Thoracic aorta (tissue), 2 donors: ENCODE measurements at regions not wholly inside any gene's neighbourhood (a gene's known extent, or its start where the extent isn't known, plus 50 kb on each side); places are given as distances from the start of the nearest gene placed in this dataset.

Experiments
- ATAC-seq: fragments of 150-250 bp; one replicate; pipeline ENCODE4 v1.8.0; 2017; ENCODE audit warnings: low read depth; ENCODE audit not compliant: insufficient number of reproducible peaks, low FRiP score
- DNase-seq: peaks from one replicate; pipeline ENCODE4 v3.0.0-alpha.2; 2020; ENCODE audit warnings: low spot score
- H3K27ac ChIP-seq, 2 donors: fragments of 200-600 bp; sonication (generic); 1 replicate in 1 of 2; 2 replicates in 1 of 2; pipeline ENCODE4 v1.5.1; 2016; ENCODE audit warnings: mild to moderate bottlenecking in 2 of 2, moderate library complexity in 2 of 2
- H3K27me3 ChIP-seq: fragments of 200-600 bp; sonication (generic); replicated peaks from 2 replicates; pipeline ENCODE4 v1.6.0; 2016; ENCODE audit warnings: mild to moderate bottlenecking; ENCODE audit not compliant: insufficient read depth
- H3K36me3 ChIP-seq: fragments of 200-600 bp; sonication (generic); one replicate; pipeline ENCODE4 v1.5.1; 2016
- H3K4me1 ChIP-seq, 2 donors: fragments of 200-600 bp; sonication (generic); 1 replicate in 1 of 2; 2 replicates in 1 of 2; pipeline versions ENCODE4 v1.5.1 to v1.6.0; 2016; ENCODE audit warnings: low read depth in 2 of 2, mild to moderate bottlenecking in 1 of 2; ENCODE audit not compliant: control insufficient read depth in 1 of 2
- H3K4me3 ChIP-seq: fragments of 200-600 bp; sonication (generic); 2 replicates; pipeline ENCODE4 v1.5.1; 2016; ENCODE audit warnings: mild to moderate bottlenecking
- H3K9me3 ChIP-seq: fragments of 200-600 bp; sonication (generic); 2 replicates; pipeline ENCODE4 v1.5.1; 2016
- TF ChIP-seq, protein P1 (sequence below): fragments of 200-600 bp; sonication (generic); IDR thresholded peaks from one replicate; pipeline ENCODE4 v1.5.1; 2019; ENCODE audit warnings: antibody characterized with exemption

DNA sequence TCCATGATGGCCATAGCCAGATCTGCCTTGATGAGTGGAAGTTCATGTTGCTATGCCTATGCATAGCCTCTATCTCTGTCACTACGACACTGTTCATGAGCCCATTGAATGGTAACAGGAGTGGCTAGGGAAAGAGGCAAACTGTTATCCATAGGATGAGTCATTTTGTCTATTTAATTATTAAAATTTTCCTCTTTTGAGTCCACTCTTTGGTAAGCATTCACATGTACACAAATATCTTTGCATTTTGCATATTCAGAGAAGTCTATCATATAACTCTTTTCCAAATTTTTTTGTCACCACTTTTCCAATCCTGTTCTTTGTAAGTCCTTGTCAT is 364.4 kb downstream of the KCNJ3 start:
- TF ChIP-seq, protein P1, sequence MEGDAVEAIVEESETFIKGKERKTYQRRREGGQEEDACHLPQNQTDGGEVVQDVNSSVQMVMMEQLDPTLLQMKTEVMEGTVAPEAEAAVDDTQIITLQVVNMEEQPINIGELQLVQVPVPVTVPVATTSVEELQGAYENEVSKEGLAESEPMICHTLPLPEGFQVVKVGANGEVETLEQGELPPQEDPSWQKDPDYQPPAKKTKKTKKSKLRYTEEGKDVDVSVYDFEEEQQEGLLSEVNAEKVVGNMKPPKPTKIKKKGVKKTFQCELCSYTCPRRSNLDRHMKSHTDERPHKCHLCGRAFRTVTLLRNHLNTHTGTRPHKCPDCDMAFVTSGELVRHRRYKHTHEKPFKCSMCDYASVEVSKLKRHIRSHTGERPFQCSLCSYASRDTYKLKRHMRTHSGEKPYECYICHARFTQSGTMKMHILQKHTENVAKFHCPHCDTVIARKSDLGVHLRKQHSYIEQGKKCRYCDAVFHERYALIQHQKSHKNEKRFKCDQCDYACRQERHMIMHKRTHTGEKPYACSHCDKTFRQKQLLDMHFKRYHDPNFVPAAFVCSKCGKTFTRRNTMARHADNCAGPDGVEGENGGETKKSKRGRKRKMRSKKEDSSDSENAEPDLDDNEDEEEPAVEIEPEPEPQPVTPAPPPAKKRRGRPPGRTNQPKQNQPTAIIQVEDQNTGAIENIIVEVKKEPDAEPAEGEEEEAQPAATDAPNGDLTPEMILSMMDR: no peak
- H3K27me3 ChIP-seq: no peaks in the 10 kb centered on the region
- H3K4me1 ChIP-seq: no peaks in the 10 kb centered on the region
- ATAC-seq: no peak
- H3K36me3 ChIP-seq: no peaks in the 10 kb centered on the region
- no peak overlapping the region for H3K27ac ChIP-seq
- H3K9me3 ChIP-seq: no peaks in the 10 kb centered on the region
- H3K4me3 ChIP-seq: no peak overlapping the region
- no peak for DNase-seq

DNA sequence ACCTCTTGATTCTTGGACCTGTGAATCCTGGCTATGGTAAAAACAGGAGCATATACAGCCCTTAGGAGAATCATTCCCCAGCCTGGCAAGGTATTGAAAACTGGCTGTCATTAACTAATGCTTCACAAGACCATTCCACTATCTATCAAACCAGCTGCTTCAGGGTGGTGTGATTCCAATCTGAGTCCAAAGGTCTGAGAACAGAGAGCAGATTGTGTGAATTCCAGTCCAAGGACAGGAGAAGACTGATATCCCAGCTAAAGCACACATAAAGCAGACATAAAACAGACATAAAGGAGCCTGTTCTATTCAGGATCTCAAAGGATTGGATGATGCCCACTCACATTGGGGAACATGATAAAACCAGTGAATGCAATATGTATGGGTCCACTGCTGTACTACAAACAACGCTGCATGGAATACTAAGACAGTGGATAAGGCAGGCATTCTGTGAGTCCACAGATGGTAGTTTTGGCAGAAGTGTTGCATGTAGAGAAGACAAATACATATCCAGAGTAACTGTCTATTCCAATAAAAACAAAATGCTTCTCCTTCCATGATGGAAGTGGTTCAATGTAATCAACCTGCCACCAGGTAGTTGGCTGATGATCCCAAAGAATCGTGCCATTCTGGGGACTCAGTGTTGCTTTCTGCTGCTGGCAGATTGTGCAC is 363.9 kb downstream of the KCNJ3 start:
- TF ChIP-seq, protein P1: no peak
- Histone ChIP-seq H3K9me3 (no peaks in the 10 kb centered on the region), H3K27ac (no peak overlapping the region), H3K4me3 (no peak overlapping the region), H3K27me3 (no peaks in the 10 kb centered on the region), H3K4me1 (no peaks in the 10 kb centered on the region), H3K36me3 (no peaks in the 10 kb centered on the region)
- DNase-seq: no peak
- no peak for ATAC-seq

DNA sequence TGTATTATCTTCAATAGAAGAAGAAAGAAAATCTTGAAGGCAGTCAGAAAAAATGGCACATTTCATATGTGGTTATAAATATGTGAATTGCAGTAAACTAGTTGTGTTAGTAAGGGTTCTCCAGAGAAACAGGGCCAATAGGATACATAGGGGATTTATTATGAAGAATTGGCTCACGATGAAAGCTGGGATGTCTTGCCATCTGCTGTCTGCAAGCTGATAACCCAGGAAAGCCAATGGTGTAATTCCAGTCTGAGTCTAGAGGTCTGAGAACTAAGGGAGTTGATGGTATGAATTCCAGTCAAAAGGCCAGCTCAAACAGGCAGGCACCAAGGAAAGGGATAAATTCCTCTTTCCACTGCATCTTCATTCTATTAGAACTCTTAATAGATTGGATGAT is 362.4 kb downstream of the KCNJ3 start:
- H3K9me3 ChIP-seq: no peaks in the 10 kb centered on the region
- H3K27me3 ChIP-seq: no peaks in the 10 kb centered on the region
- H3K4me1 ChIP-seq: no peaks in the 10 kb centered on the region
- H3K27ac ChIP-seq: no peak overlapping the region
- DNase-seq: no peak
- ATAC-seq: no peak
- TF ChIP-seq, protein P1: no peak
- no peak overlapping the region for H3K4me3 ChIP-seq
- no peaks in the 10 kb centered on the region for H3K36me3 ChIP-seq

DNA sequence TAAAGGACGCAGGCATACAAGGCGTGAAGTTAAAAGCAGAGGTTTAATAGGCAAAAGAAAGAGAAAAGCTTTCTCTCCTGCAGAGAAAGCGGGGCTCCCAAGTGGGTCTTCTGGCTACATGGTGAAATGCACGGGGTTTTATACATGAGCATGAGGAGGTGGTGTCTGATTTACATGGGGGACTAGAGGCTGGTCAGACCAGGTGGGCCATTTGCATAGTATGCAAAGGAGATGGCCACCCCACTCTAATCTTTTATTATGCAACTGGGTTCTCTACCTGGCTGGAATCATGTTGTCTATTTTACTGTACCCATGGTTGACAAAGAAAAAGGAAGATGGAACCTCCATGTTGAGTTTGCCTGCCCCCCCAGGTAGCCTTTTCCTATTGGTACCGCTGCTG is 356.2 kb downstream of the KCNJ3 start:
- no peaks in the 10 kb centered on the region for H3K9me3 ChIP-seq
- H3K4me1 ChIP-seq: no peaks in the 10 kb centered on the region
- TF ChIP-seq, protein P1: no peak
- no peak overlapping the region for H3K4me3 ChIP-seq
- no peak for ATAC-seq
- no peak overlapping the region for H3K27ac ChIP-seq
- no peak for DNase-seq
- H3K27me3 ChIP-seq: no peaks in the 10 kb centered on the region
- no peaks in the 10 kb centered on the region for H3K36me3 ChIP-seq

DNA sequence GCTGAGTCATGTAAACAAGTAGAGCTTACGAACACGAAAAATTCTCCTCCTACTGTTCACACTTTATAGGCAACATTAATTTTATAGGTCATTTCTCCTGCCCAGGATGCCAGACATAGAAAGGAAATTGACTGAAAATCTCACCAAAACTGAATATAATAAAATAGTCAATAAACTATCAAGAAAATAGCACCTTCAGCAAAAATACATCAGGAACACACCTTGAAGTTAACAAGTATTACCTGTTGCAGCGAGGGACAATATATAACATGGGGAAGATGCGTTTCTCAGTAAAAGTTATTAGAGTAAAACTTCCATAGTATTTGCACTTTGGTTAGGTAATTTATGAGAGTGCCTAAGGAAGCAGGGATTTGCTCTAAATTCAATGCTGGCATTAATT is 344.6 kb downstream of the KCNJ3 start:
- Histone ChIP-seq H3K4me3 (no peak overlapping the region), H3K27me3 (no peaks in the 10 kb centered on the region), H3K36me3 (no peaks in the 10 kb centered on the region), H3K4me1 (no peaks in the 10 kb centered on the region), H3K27ac (no peak overlapping the region), H3K9me3 (no peaks in the 10 kb centered on the region)
- TF ChIP-seq, protein P1: no peak
- DNase-seq: no peak
- ATAC-seq: no peak
